DOHH2 (cell line): ENCODE measurements at regions not wholly inside any gene's neighbourhood (a gene's known extent, or its start where the extent isn't known, plus 50 kb on each side); places are given as distances from the start of the nearest gene placed in this dataset.

Experiments used
- CTCF ChIP-seq: fragments of 200-600 bp; sonication (generic); IDR thresholded peaks from one replicate; pipeline ENCODE4 v1.5.1; 2014; ENCODE audit warnings: antibody characterized with exemption, mild to moderate bottlenecking, low read depth, low read length; ENCODE audit not compliant: poor library complexity, severe bottlenecking
- EZH2phosphoT487 ChIP-seq: fragments of 200-600 bp; sonication (generic); IDR thresholded peaks from 2 replicates; pipeline ENCODE4 v1.6.1; 2017; ENCODE audit warnings: borderline replicate concordance, mild to moderate bottlenecking, antibody characterized with exemption, low read length, moderate library complexity, mixed read lengths

- TF ChIP-seq CTCF (no peak), EZH2phosphoT487 (no peak)
Observed at GRCh38 chr6:168388641-168389633, 52.0 kb upstream of the SMOC2 start.
